ENCODE measurements at regions not wholly inside any gene's neighbourhood (a gene's known extent, or its start where the extent isn't known, plus 50 kb on each side); places are given as distances from the start of the nearest gene placed in this dataset.

- no peak for DNase-seq (ENCODE audit: low read depth)
- TF ChIP-seq CTCF (IDR thresholded peaks at IDR 0.05; ENCODE audit: insufficient read depth, low read length), result no peak
- H3K4me3 ChIP-seq (ENCODE audit: low read depth, low read length), result no peak overlapping the region
These were observed 75.3 kb upstream of the CCN6 start for GRCh38 chr6:111978532-111979149.

GRCh38 chr6:111979633-111980032 is 74.3 kb upstream of the CCN6 start:
- DNase-seq (ENCODE audit: low read depth), result no peak
- no peak overlapping the region for H3K4me3 ChIP-seq (ENCODE audit: low read depth, low read length)
- no peak for TF ChIP-seq CTCF (IDR thresholded peaks at IDR 0.05; ENCODE audit: insufficient read depth, low read length)

- DNase-seq (ENCODE audit: low read depth), result peak; percentile 81
- no peak for TF ChIP-seq CTCF (IDR thresholded peaks at IDR 0.05; ENCODE audit: insufficient read depth, low read length)
- no peak overlapping the region for H3K4me3 ChIP-seq (ENCODE audit: low read depth, low read length)
These were observed 73.8 kb upstream of the CCN6 start for GRCh38 chr6:111980143-111980542.

GRCh38 chr6:111980971-111981840 is 72.7 kb upstream of the CCN6 start:
- no peak for DNase-seq (ENCODE audit: low read depth)
- H3K4me3 ChIP-seq (ENCODE audit: low read depth, low read length), result no peak overlapping the region
- TF ChIP-seq CTCF (IDR thresholded peaks at IDR 0.05; ENCODE audit: insufficient read depth, low read length), result no peak

GRCh38 chr6:111982681-111983080 is 71.2 kb upstream of the CCN6 start:
- TF ChIP-seq CTCF (IDR thresholded peaks at IDR 0.05; ENCODE audit: insufficient read depth, low read length), result no peak
- H3K4me3 ChIP-seq (ENCODE audit: low read depth, low read length), result no peak overlapping the region
- DNase-seq (ENCODE audit: low read depth), result no peak

- no peak for DNase-seq (ENCODE audit: low read depth)
- H3K4me3 ChIP-seq (ENCODE audit: low read depth, low read length), result no peak overlapping the region
- TF ChIP-seq CTCF (IDR thresholded peaks at IDR 0.05; ENCODE audit: insufficient read depth, low read length), result no peak
These were observed 70.7 kb upstream of the CCN6 start for GRCh38 chr6:111983193-111983592.

Measured in fibroblast of the aortic adventitia (primary cell).